Kidney epithelial cell (primary cell): ENCODE measurements at regions not wholly inside any gene's neighbourhood (a gene's known extent, or its start where the extent isn't known, plus 50 kb on each side); places are given as distances from the start of the nearest gene placed in this dataset.

Source experiments
- DNase-seq: peaks from one replicate; pipeline ENCODE4 v3.0.0-alpha.2; 2010; ENCODE audit warnings: low read depth
- H3K27me3 ChIP-seq: 2 replicates; pipeline ENCODE4 v1.6.0; 2011; ENCODE audit warnings: low read length; ENCODE audit not compliant: control insufficient read depth, insufficient read depth
- H3K36me3 ChIP-seq: 2 replicates; pipeline ENCODE4 v1.5.1; 2011; ENCODE audit warnings: low read length; ENCODE audit not compliant: control insufficient read depth, insufficient read depth
- H3K4me3 ChIP-seq: 2 replicates; pipeline ENCODE4 v1.5.1; 2011; ENCODE audit warnings: low read depth, mild to moderate bottlenecking, control low read depth, low read length
- CTCF ChIP-seq: IDR thresholded peaks from 2 replicates; pipeline ENCODE4 v1.5.1; 2011; ENCODE audit warnings: mild to moderate bottlenecking, moderate library complexity, low read length, control low read depth, inconsistent platforms; ENCODE audit not compliant: insufficient read depth, poor library complexity, severe bottlenecking

- no peak for DNase-seq
- TF ChIP-seq CTCF: no peak
- H3K36me3 ChIP-seq: no peaks in the 10 kb centered on the region
Observed at GRCh38 chr15:95176794-95177577, 945.6 kb downstream of the MCTP2 start.

GRCh38 chr15:95180530-95180929, 949.2 kb downstream of the MCTP2 start:
- H3K27me3 ChIP-seq: no peaks in the 10 kb centered on the region
- TF ChIP-seq CTCF: no peak
- H3K4me3 ChIP-seq: no peak overlapping the region
- H3K36me3 ChIP-seq: no peaks in the 10 kb centered on the region
- no peak for DNase-seq

More at GRCh38 chr15:95176794-95177577, 945.6 kb downstream of the MCTP2 start:
- H3K4me3 ChIP-seq: no peak overlapping the region
- no peaks in the 10 kb centered on the region for H3K27me3 ChIP-seq

GRCh38 chr15:95182091-95182490, 950.7 kb downstream of the MCTP2 start:
- no peaks in the 10 kb centered on the region for H3K36me3 ChIP-seq
- TF ChIP-seq CTCF: no peak
- no peak overlapping the region for H3K4me3 ChIP-seq

GRCh38 chr15:95192923-95193322, 961.6 kb downstream of the MCTP2 start:
- no peak overlapping the region for H3K4me3 ChIP-seq
- no peaks in the 10 kb centered on the region for H3K36me3 ChIP-seq
- no peak for TF ChIP-seq CTCF
- H3K27me3 ChIP-seq: no peaks in the 10 kb centered on the region
- no peak for DNase-seq

More at GRCh38 chr15:95182091-95182490, 950.7 kb downstream of the MCTP2 start:
- H3K27me3 ChIP-seq: no peaks in the 10 kb centered on the region
- no peak for DNase-seq

GRCh38 chr15:95194746-95195145, 963.4 kb downstream of the MCTP2 start:
- no peaks in the 10 kb centered on the region for H3K27me3 ChIP-seq
- no peak for DNase-seq
- no peaks in the 10 kb centered on the region for H3K36me3 ChIP-seq
- no peak overlapping the region for H3K4me3 ChIP-seq
- no peak for TF ChIP-seq CTCF
